CD4-positive, alpha-beta T cell (primary cell): ENCODE measurements at regions not wholly inside any gene's neighbourhood (a gene's known extent, or its start where the extent isn't known, plus 50 kb on each side); places are given as distances from the start of the nearest gene placed in this dataset.

Experiments used
- ATAC-seq: fragments of 200-7000 bp; cut with Tn5 transposase; one replicate; pipeline ENCODE4 v1.10.0; 2022; ENCODE audit warnings: mild to moderate bottlenecking; ENCODE audit not compliant: poor library complexity
- CTCF ChIA-PET: fragments of 350-600 bp; sonication (Branson Sonifier 250); formaldehyde crosslinking; loops from one replicate; lab custom pipeline; 2021; ENCODE audit warnings: antibody characterized with exemption, inconsistent platforms; lab: Charles Lee
- POLR2A ChIA-PET: fragments of 350-600 bp; sonication (Branson Sonifier 250); formaldehyde crosslinking; loops from one replicate; lab custom pipeline; 2021; ENCODE audit warnings: antibody characterized with exemption, inconsistent platforms; lab: Charles Lee
- DNase-seq, 14 experiments: peaks; one replicate each; pipeline ENCODE4 v3.0.0-alpha.2; 2013 to 2020; ENCODE audit warnings: mixed read lengths in 2 of 14
- H3K27ac ChIP-seq, 2 donors: one replicate each; pipeline versions ENCODE4 v1.5.1 to v1.7.0; 2013; ENCODE audit warnings: low read length in 2 of 2, low read depth in 1 of 2, mild to moderate bottlenecking in 1 of 2
- H3K27me3 ChIP-seq, 2 experiments: 1 replicate in 1 of 2; 2 replicates in 1 of 2; pipeline versions ENCODE4 v1.6.1 to v1.7.0; 2013; ENCODE audit warnings: low read length in 2 of 2, control low read depth in 1 of 2, mild to moderate bottlenecking in 1 of 2, moderate library complexity in 1 of 2; ENCODE audit not compliant: insufficient read depth in 2 of 2, control insufficient read depth in 1 of 2
- H3K36me3 ChIP-seq: one replicate; pipeline ENCODE4 v1.6.1; 2013; ENCODE audit warnings: low read length, control low read depth; ENCODE audit not compliant: insufficient read depth
- H3K4me1 ChIP-seq: one replicate; pipeline ENCODE4 v1.6.1; 2013; ENCODE audit warnings: low read length, control low read depth; ENCODE audit not compliant: insufficient read depth
- H3K4me3 ChIP-seq: one replicate; pipeline ENCODE4 v1.5.1; 2013; ENCODE audit warnings: mild to moderate bottlenecking, low read length, moderate library complexity
- H3K9me3 ChIP-seq, 2 experiments: 1 replicate in 1 of 2; 2 replicates in 1 of 2; pipeline versions ENCODE4 v1.6.1 to v1.7.0; 2013; ENCODE audit warnings: low read length in 2 of 2, mild to moderate bottlenecking in 2 of 2, control low read depth in 1 of 2, moderate library complexity in 1 of 2; ENCODE audit not compliant: control insufficient read depth in 1 of 2, insufficient read depth in 1 of 2
- H3K27ac Mint-ChIP-seq: one replicate; pipeline ENCODE4 v1.8.0; 2020; ENCODE audit warnings: mixed read lengths
- H3K27me3 Mint-ChIP-seq: one replicate; pipeline ENCODE4 v1.8.0; 2021; ENCODE audit warnings: mixed read lengths
- H3K36me3 Mint-ChIP-seq: one replicate; pipeline ENCODE4 v1.8.0; 2021; ENCODE audit warnings: low read depth, mixed read lengths
- H3K4me1 Mint-ChIP-seq: one replicate; pipeline ENCODE4 v1.8.0; 2021; ENCODE audit warnings: low read depth, mixed read lengths
- H3K4me3 Mint-ChIP-seq: one replicate; pipeline ENCODE4 v1.8.0; 2020; ENCODE audit warnings: mild to moderate bottlenecking, mixed read lengths
- H3K9me3 Mint-ChIP-seq: one replicate; pipeline ENCODE4 v1.8.0; 2020; ENCODE audit warnings: mixed read lengths
- CTCF ChIP-seq: fragments of 200-600 bp; IDR thresholded peaks from one replicate; pipeline ENCODE4 v1.8.0; 2022; ENCODE audit warnings: antibody characterized with exemption, mild to moderate bottlenecking
- intact Hi-C, 2 experiments: fragments of 100-400 bp; cut with DNase I in 1 of 2; cut with micrococcal nuclease in 1 of 2; formaldehyde crosslinking; loops; one replicate each; pipeline versions ENCODE4 v1.15.1 to v1.9.0; 2023 to 2025; cut with DNase I, micrococcal nuclease

GRCh38 chr7:19403691-19404090 lies 258.5 kb upstream of the FERD3L start:
- Histone ChIP-seq H3K27me3 (no peaks in the 10 kb centered on the region), H3K4me1 (no peaks in the 10 kb centered on the region), H3K27ac (no peak overlapping the region), H3K4me3 (no peak overlapping the region), H3K36me3 (no peaks in the 10 kb centered on the region), H3K9me3 (peaks cover 0 to 5% of the 10 kb centered on the region in 2 experiments)
- CTCF ChIA-PET, result no interaction called here
- no peak for ATAC-seq
- intact Hi-C loops, result no loop called here
- Mint-ChIP-seq H3K27me3 (no peaks in the 10 kb centered on the region), H3K27ac (no peak overlapping the region), H3K36me3 (no peaks in the 10 kb centered on the region), H3K4me1 (no peaks in the 10 kb centered on the region), H3K4me3 (no peak overlapping the region), H3K9me3 (no peaks in the 10 kb centered on the region)
- DNase-seq, result no peak
- TF ChIP-seq CTCF, result no peak
- POLR2A ChIA-PET, result no interaction called here

- Histone ChIP-seq H3K27me3 (no peaks in the 10 kb centered on the region), H3K36me3 (no peaks in the 10 kb centered on the region), H3K4me3 (no peak overlapping the region), H3K9me3 (peaks cover 0 to 5% of the 10 kb centered on the region in 2 experiments), H3K4me1 (no peaks in the 10 kb centered on the region), H3K27ac (no peak overlapping the region)
- Mint-ChIP-seq H3K4me1 (no peaks in the 10 kb centered on the region), H3K27ac (no peak overlapping the region), H3K36me3 (no peaks in the 10 kb centered on the region), H3K9me3 (no peaks in the 10 kb centered on the region), H3K27me3 (no peaks in the 10 kb centered on the region), H3K4me3 (no peak overlapping the region)
- DNase-seq, result no peak
- intact Hi-C loops, result no loop called here
- ChIA-PET CTCF (no interaction called here), POLR2A (no interaction called here)
- no peak for TF ChIP-seq CTCF
- ATAC-seq, result no peak
Observed at GRCh38 chr7:19401461-19401860, 256.2 kb upstream of the FERD3L start.

GRCh38 chr7:19400758-19401254 lies 255.6 kb upstream of the FERD3L start:
- ATAC-seq (no peak), DNase-seq (no peak)
- intact Hi-C loops, result no loop called here
- TF ChIP-seq CTCF, result no peak
- H3K36me3 ChIP-seq, result no peaks in the 10 kb centered on the region
- H3K27ac Mint-ChIP-seq, result no peak overlapping the region
- POLR2A ChIA-PET, result no interaction called here
- H3K9me3 ChIP-seq, result peaks cover 0 to 5% of the 10 kb centered on the region in 2 experiments
- H3K27me3 Mint-ChIP-seq, result no peaks in the 10 kb centered on the region
- no peaks in the 10 kb centered on the region for H3K36me3 Mint-ChIP-seq
- H3K4me3 ChIP-seq, result no peak overlapping the region
- no peaks in the 10 kb centered on the region for H3K4me1 ChIP-seq
- H3K27me3 ChIP-seq, result no peaks in the 10 kb centered on the region
- CTCF ChIA-PET, result no interaction called here
- H3K4me1 Mint-ChIP-seq, result no peaks in the 10 kb centered on the region
- H3K4me3 Mint-ChIP-seq, result no peak overlapping the region
- H3K9me3 Mint-ChIP-seq, result no peaks in the 10 kb centered on the region
- no peak overlapping the region for H3K27ac ChIP-seq
